OCI-LY1 (cell line): ENCODE measurements at regions not wholly inside any gene's neighbourhood (a gene's known extent, or its start where the extent isn't known, plus 50 kb on each side); places are given as distances from the start of the nearest gene placed in this dataset.

ENCODE experiments used
- CTCF ChIP-seq: fragments of 200-600 bp; sonication (generic), shearing (Covaris generic); IDR thresholded peaks from 2 replicates; pipeline ENCODE4 v1.5.1; 2017; ENCODE audit warnings: mild to moderate bottlenecking, antibody characterized with exemption, low read length, moderate library complexity, mixed read lengths
- EZH2 ChIP-seq: fragments of 200-600 bp; sonication (generic), shearing (Covaris generic); IDR thresholded peaks from 2 replicates; pipeline ENCODE4 v1.8.0; 2017; ENCODE audit warnings: borderline replicate concordance, mixed run types, mild to moderate bottlenecking, antibody characterized with exemption, low read length, moderate library complexity, mixed read lengths

GRCh38 chr13:112210371-112210770 is 143.4 kb downstream of the SOX1 start:
- no peak for TF ChIP-seq CTCF
- TF ChIP-seq EZH2 = no peak
